ENCODE measurements at regions not wholly inside any gene's neighbourhood (a gene's known extent, or its start where the extent isn't known, plus 50 kb on each side); places are given as distances from the start of the nearest gene placed in this dataset.

- CTCF ChIA-PET: no interaction called here
- no peak for DNase-seq (ENCODE audit: low read depth, low spot score)
- TF ChIP-seq CTCF (IDR thresholded peaks at IDR 0.05; ENCODE audit: insufficient read depth, low read length, missing control alignments): no peak
- POLR2A ChIA-PET: no interaction called here
- no peak overlapping the region for H3K4me3 ChIP-seq (ENCODE audit: low read depth, low read length)
These were observed 709.7 kb upstream of the LRRC4C start for GRCh38 chr11:42169191-42169590.

DNA sequence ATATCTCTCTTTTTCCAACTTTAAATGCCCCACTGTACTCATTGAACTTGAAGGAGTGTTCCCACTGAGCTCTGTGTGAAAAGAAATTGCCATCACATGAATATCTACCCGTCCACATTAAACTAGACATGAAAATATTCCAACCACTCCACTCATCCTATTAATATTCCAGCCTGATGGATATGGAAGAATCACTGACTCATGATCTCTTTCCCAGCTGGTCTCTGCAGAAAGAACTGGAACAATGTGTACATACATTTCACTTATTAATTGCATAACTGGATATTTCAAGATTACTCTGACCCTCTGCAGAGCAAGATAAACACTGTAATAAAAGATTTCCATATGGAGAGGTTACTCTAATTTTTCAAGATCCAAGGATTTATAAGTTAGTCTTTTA lies 711.1 kb upstream of the LRRC4C start:
- POLR2A ChIA-PET: interaction anchor here (1.4 kb wide), 1 partner anchor 68 kb away, joined by 4 read pairs; no protein-coding TSS in a partner anchor
- no peak overlapping the region for H3K4me3 ChIP-seq (ENCODE audit: low read depth, low read length)
- no peak for TF ChIP-seq CTCF (IDR thresholded peaks at IDR 0.05; ENCODE audit: insufficient read depth, low read length, missing control alignments)
- CTCF ChIA-PET: no interaction called here
- peak; percentile 36 for DNase-seq (ENCODE audit: low read depth, low spot score)

GRCh38 chr11:42171046-42171445 lies 711.6 kb upstream of the LRRC4C start:
- ChIA-PET CTCF (no interaction called here), POLR2A (interaction anchor here (1.4 kb wide), 1 partner anchor 68 kb away, joined by 4 read pairs; no protein-coding TSS in a partner anchor)

GRCh38 chr11:42172441-42172840 lies 713.0 kb upstream of the LRRC4C start:
- no peak for TF ChIP-seq CTCF (IDR thresholded peaks at IDR 0.05; ENCODE audit: insufficient read depth, low read length, missing control alignments)
- ChIA-PET POLR2A (no interaction called here), CTCF (no interaction called here)
- no peak overlapping the region for H3K4me3 ChIP-seq (ENCODE audit: low read depth, low read length)
- no peak for DNase-seq (ENCODE audit: low read depth, low spot score)

More at GRCh38 chr11:42171046-42171445, 711.6 kb upstream of the LRRC4C start:
- DNase-seq (ENCODE audit: low read depth, low spot score): no peak
- no peak for TF ChIP-seq CTCF (IDR thresholded peaks at IDR 0.05; ENCODE audit: insufficient read depth, low read length, missing control alignments)
- H3K4me3 ChIP-seq (ENCODE audit: low read depth, low read length): no peak overlapping the region

GRCh38 chr11:42175203-42175602 lies 715.8 kb upstream of the LRRC4C start:
- no peak for TF ChIP-seq CTCF (IDR thresholded peaks at IDR 0.05; ENCODE audit: insufficient read depth, low read length, missing control alignments)
- ChIA-PET CTCF (interaction anchor here (0.8 kb wide), 1 partner anchor 115 kb away, joined by 3 read pairs; no protein-coding TSS in a partner anchor), POLR2A (no interaction called here)
- no peak overlapping the region for H3K4me3 ChIP-seq (ENCODE audit: low read depth, low read length)
- DNase-seq (ENCODE audit: low read depth, low spot score): peak; percentile 70

DNA sequence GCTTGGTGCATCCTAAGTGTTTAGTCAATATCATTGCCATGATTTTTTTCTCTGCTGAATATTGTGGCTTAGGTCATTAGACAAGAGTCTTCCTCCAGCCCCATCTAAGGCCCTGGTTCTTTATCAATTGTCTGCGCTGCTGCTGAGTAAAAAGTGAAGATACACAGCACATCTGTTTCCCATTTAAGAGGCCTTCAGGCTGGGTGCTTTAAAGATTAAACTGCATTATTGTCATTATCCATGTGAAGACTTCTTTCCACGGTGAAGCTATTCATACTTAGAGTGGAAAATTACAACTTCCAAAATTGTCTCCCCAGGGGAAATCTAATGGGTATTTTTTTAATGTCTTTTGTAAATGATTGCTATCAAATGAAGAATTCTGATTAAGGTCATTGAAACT lies 719.8 kb upstream of the LRRC4C start:
- H3K4me3 ChIP-seq (ENCODE audit: low read depth, low read length): no peak overlapping the region
- POLR2A ChIA-PET: no interaction called here
- CTCF ChIA-PET: no interaction called here
- no peak for TF ChIP-seq CTCF (IDR thresholded peaks at IDR 0.05; ENCODE audit: insufficient read depth, low read length, missing control alignments)
- DNase-seq (ENCODE audit: low read depth, low spot score): no peak

Measured in AG04449 (cell line).